ENCODE measurements at regions not wholly inside any gene's neighbourhood (a gene's known extent, or its start where the extent isn't known, plus 50 kb on each side); places are given as distances from the start of the nearest gene placed in this dataset.

- no peak overlapping the region for H3K9ac ChIP-seq (ENCODE audit: low read length)
- TF ChIP-seq EZH2 (IDR thresholded peaks at IDR 0.05; ENCODE audit: insufficient read depth, low read length) (no peak), CTCF (IDR thresholded peaks at IDR 0.05; ENCODE audit: insufficient read depth, low read depth, low read length) (no peak)
- H3K36me3 ChIP-seq (ENCODE audit: insufficient read depth, low read length) = no peaks in the 10 kb centered on the region
- Mint-ChIP-seq H3K27me3 (ENCODE audit: low read depth, unreplicated experiment) (no peaks in the 10 kb centered on the region), H3K4me3 (ENCODE audit: unreplicated experiment) (no peak overlapping the region), H3K9me3 (ENCODE audit: unreplicated experiment) (no peaks in the 10 kb centered on the region), H3K4me1 (ENCODE audit: low read depth, unreplicated experiment) (no peaks in the 10 kb centered on the region), H3K27ac (ENCODE audit: unreplicated experiment) (no peak overlapping the region), H3K36me3 (ENCODE audit: low read depth, unreplicated experiment) (no peaks in the 10 kb centered on the region)
- no peaks in the 10 kb centered on the region for H3K79me2 ChIP-seq (ENCODE audit: insufficient read depth, low read length)
- H4K20me1 ChIP-seq (ENCODE audit: insufficient read depth, low read length) = no peaks in the 10 kb centered on the region
- no peak overlapping the region for H3K27ac ChIP-seq (ENCODE audit: low read depth, low read length)
- no peak overlapping the region for H3K4me3 ChIP-seq (ENCODE audit: insufficient read depth, low read depth, low read length)
- DNase-seq (ENCODE audit: low read depth) (no peak), FAIRE-seq (no peak)
- H3K9me3 ChIP-seq (ENCODE audit: insufficient read depth, low read depth, low read length) = no peaks in the 10 kb centered on the region
- H3K4me2 ChIP-seq (ENCODE audit: low read length) = no peak overlapping the region
- peak overlapping the region; percentile 34 for H2AFZ ChIP-seq (ENCODE audit: low read depth, low read length)
- H3K27me3 ChIP-seq (ENCODE audit: insufficient read depth, low read length) = no peaks in the 10 kb centered on the region
- no peaks in the 10 kb centered on the region for H3K4me1 ChIP-seq (ENCODE audit: insufficient read depth, low read length)
Measured at GRCh38 chr6:164640956-164641355, 668.4 kb downstream of the C6orf118 start.

- Histone ChIP-seq H3K27ac (ENCODE audit: low read depth, low read length) (no peak overlapping the region), H3K4me3 (ENCODE audit: insufficient read depth, low read depth, low read length) (no peak overlapping the region), H3K36me3 (ENCODE audit: insufficient read depth, low read length) (no peaks in the 10 kb centered on the region), H3K4me2 (ENCODE audit: low read length) (no peak overlapping the region), H3K9me3 (ENCODE audit: insufficient read depth, low read depth, low read length) (no peaks in the 10 kb centered on the region), H3K4me1 (ENCODE audit: insufficient read depth, low read length) (no peaks in the 10 kb centered on the region), H3K27me3 (ENCODE audit: insufficient read depth, low read length) (no peaks in the 10 kb centered on the region), H3K79me2 (ENCODE audit: insufficient read depth, low read length) (no peaks in the 10 kb centered on the region), H3K9ac (ENCODE audit: low read length) (no peak overlapping the region), H2AFZ (ENCODE audit: low read depth, low read length) (no peak overlapping the region), H4K20me1 (ENCODE audit: insufficient read depth, low read length) (no peaks in the 10 kb centered on the region)
- FAIRE-seq (no peak), DNase-seq (ENCODE audit: low read depth) (no peak)
- Mint-ChIP-seq H3K4me3 (ENCODE audit: unreplicated experiment) (no peak overlapping the region), H3K36me3 (ENCODE audit: low read depth, unreplicated experiment) (no peaks in the 10 kb centered on the region), H3K27ac (ENCODE audit: unreplicated experiment) (no peak overlapping the region), H3K9me3 (ENCODE audit: unreplicated experiment) (peaks cover 2% of the 10 kb centered on the region), H3K27me3 (ENCODE audit: low read depth, unreplicated experiment) (no peaks in the 10 kb centered on the region), H3K4me1 (ENCODE audit: low read depth, unreplicated experiment) (no peaks in the 10 kb centered on the region)
- TF ChIP-seq CTCF (IDR thresholded peaks at IDR 0.05; ENCODE audit: insufficient read depth, low read depth, low read length) = no peak
- TF ChIP-seq EZH2 (IDR thresholded peaks at IDR 0.05; ENCODE audit: insufficient read depth, low read length) = no peak
Measured at GRCh38 chr6:164628302-164628931, 681.0 kb downstream of the C6orf118 start.

- no peak for TF ChIP-seq CTCF (IDR thresholded peaks at IDR 0.05; ENCODE audit: insufficient read depth, low read depth, low read length)
- no peak for TF ChIP-seq EZH2 (IDR thresholded peaks at IDR 0.05; ENCODE audit: insufficient read depth, low read length)
- no peaks in the 10 kb centered on the region for H3K9me3 Mint-ChIP-seq (ENCODE audit: unreplicated experiment)
- no peak overlapping the region for H2AFZ ChIP-seq (ENCODE audit: low read depth, low read length)
- H3K27me3 Mint-ChIP-seq (ENCODE audit: low read depth, unreplicated experiment) = no peaks in the 10 kb centered on the region
- H3K36me3 ChIP-seq (ENCODE audit: insufficient read depth, low read length) = no peaks in the 10 kb centered on the region
- DNase-seq (ENCODE audit: low read depth) (no peak), FAIRE-seq (no peak)
- H3K9me3 ChIP-seq (ENCODE audit: insufficient read depth, low read depth, low read length) = no peaks in the 10 kb centered on the region
- no peak overlapping the region for H3K4me3 Mint-ChIP-seq (ENCODE audit: unreplicated experiment)
- H3K9ac ChIP-seq (ENCODE audit: low read length) = no peak overlapping the region
- H3K4me3 ChIP-seq (ENCODE audit: insufficient read depth, low read depth, low read length) = no peak overlapping the region
- H3K27ac Mint-ChIP-seq (ENCODE audit: unreplicated experiment) = no peak overlapping the region
- no peaks in the 10 kb centered on the region for H3K4me1 ChIP-seq (ENCODE audit: insufficient read depth, low read length)
- H3K79me2 ChIP-seq (ENCODE audit: insufficient read depth, low read length) = no peaks in the 10 kb centered on the region
- no peaks in the 10 kb centered on the region for H3K27me3 ChIP-seq (ENCODE audit: insufficient read depth, low read length)
- no peak overlapping the region for H3K27ac ChIP-seq (ENCODE audit: low read depth, low read length)
- no peak overlapping the region for H3K4me2 ChIP-seq (ENCODE audit: low read length)
- H3K4me1 Mint-ChIP-seq (ENCODE audit: low read depth, unreplicated experiment) = no peaks in the 10 kb centered on the region
- H4K20me1 ChIP-seq (ENCODE audit: insufficient read depth, low read length) = no peaks in the 10 kb centered on the region
- no peaks in the 10 kb centered on the region for H3K36me3 Mint-ChIP-seq (ENCODE audit: low read depth, unreplicated experiment)
Measured at GRCh38 chr6:164616917-164617524, 692.4 kb downstream of the C6orf118 start.
